VCaP (cell line): ENCODE measurements at regions not wholly inside any gene's neighbourhood (a gene's known extent, or its start where the extent isn't known, plus 50 kb on each side); places are given as distances from the start of the nearest gene placed in this dataset.

Experiments used
- H3K27ac ChIP-seq: fragments of 450-650 bp; 2 replicates; pipeline ENCODE4 v1.5.1; 2017
- CTCF ChIP-seq: fragments of 450-650 bp; conservative IDR thresholded peaks from 2 replicates; pipeline ENCODE4 v1.5.1; 2017; ENCODE audit warnings: mild to moderate bottlenecking, moderate library complexity

DNA sequence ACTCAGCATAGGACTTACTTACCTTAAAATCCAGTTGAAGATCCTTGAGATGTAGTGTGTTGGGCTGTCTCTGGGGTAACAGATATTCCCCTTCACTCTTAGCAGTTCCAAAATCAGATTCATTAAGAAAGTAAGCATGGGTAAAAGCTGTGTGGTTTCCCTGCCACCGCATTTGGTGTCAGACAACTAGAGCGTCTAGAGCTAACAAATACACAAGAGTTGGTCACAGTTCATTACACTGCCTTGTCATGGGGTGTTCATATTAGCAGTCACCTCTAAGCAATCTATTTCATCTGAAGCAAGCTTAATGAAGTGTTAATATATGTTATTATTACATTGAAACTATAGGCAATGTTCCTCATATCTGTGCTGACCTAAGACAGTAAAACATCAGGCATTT is 342.8 kb downstream of the PPARGC1A start:
- TF ChIP-seq CTCF, result no peak
- no peak overlapping the region for H3K27ac ChIP-seq

DNA sequence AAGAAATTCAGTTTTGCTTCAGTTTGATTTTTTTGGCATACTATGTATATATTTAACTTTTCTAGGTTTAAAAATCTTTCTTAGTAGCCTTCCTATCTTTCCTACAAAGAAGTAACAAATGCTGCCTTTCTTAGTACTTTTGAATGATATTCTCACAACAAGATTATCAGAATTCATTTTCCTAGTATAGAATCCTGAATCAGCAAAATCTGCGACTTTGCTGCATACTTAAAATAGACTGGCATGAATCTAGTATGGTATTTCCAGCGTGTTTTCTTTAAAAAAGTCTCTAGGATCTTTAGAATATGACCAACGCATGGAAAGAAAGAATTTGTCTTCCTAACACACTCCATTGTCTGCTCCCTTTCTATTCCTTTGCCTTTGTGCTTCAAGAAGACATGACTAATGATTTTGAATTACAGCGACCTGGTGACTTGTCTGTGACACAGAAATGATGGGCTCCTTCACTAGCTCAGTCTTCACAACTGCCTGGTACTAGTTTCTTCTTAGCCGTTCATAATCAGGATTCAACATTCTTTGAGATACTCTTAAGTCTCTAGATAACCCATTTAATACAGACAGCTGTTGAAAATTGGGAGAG is 349.8 kb downstream of the PPARGC1A start:
- TF ChIP-seq CTCF, result no peak
- no peak overlapping the region for H3K27ac ChIP-seq

DNA sequence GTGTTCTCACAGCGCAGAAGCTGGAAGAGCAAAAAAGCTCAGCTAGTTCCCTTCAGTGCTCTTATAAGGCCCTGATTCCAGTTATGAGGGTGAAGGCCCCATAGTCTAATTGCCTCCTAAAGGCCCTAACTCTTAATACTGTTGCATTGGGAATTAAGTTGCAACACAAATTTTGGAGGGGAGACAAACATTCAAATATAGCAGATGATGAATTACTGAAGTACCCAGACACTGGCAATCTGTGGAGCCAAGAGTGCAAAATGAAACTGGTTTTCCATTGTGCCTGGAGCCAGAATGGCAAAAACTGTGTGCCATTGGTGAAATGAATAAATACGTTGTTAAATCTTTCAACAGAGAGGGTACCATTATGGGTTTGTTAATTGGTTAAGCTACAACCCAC is 356.0 kb downstream of the PPARGC1A start:
- TF ChIP-seq CTCF, result no peak
- H3K27ac ChIP-seq, result no peak overlapping the region

- H3K27ac ChIP-seq, result no peak overlapping the region
- no peak for TF ChIP-seq CTCF
These were observed 373.1 kb downstream of the PPARGC1A start for GRCh38 chr4:23516716-23517115.

- TF ChIP-seq CTCF, result no peak
- no peak overlapping the region for H3K27ac ChIP-seq
These were observed 385.8 kb downstream of the PPARGC1A start for GRCh38 chr4:23504083-23504482.

- no peak for TF ChIP-seq CTCF
- H3K27ac ChIP-seq, result no peak overlapping the region
These were observed 388.9 kb downstream of the PPARGC1A start for GRCh38 chr4:23500894-23501449.

- TF ChIP-seq CTCF, result no peak
- no peak overlapping the region for H3K27ac ChIP-seq
These were observed 404.0 kb downstream of the PPARGC1A start for GRCh38 chr4:23485801-23486200.
